GM19372 (cell line): ENCODE measurements at regions not wholly inside any gene's neighbourhood (a gene's known extent, or its start where the extent isn't known, plus 50 kb on each side); places are given as distances from the start of the nearest gene placed in this dataset.
"Not testable (repeated sequence)": the region's sequence is repeated elsewhere in the genome, so short reads cannot be mapped to it uniquely, and the experiment has no call there.

Experiments
- ATAC-seq: cut with Tn5 transposase; IDR thresholded peaks from one replicate; pipeline ENCODE4 v1.9.1; 2021; ENCODE audit warnings: mild to moderate bottlenecking, low read depth, moderate library complexity; ENCODE audit not compliant: unreplicated experiment

DNA sequence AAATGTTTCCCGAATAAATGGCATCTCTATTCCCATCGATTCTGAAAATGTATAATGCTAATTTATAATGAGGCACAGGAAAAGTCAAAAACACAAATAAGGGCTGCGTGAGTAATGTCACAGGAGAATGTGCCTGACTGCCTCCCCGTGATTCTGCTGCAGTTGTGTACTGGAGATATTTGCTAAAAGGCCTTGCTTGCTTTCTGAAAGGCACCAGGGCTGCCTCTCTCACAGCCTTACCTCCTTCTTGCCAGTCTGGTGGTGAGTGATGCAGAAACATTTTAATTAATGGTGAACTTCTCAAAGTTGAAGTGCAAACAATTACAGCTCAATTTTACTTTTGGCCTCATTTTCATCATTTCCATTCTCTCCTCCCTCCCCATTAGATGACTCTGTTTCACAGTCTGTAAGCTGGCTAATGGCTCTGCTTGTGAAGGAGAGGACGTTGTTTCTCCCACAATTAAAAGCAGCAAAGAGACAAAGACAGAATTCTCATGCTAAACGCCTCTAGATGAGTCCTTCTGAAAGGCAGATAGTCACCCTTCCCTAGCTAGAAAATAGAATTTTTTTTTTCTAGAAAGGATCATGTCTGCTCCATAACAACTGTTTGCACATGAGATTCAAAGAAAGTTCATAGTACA, 377.6 kb downstream of the MDFIC start:
- no peak for ATAC-seq

DNA sequence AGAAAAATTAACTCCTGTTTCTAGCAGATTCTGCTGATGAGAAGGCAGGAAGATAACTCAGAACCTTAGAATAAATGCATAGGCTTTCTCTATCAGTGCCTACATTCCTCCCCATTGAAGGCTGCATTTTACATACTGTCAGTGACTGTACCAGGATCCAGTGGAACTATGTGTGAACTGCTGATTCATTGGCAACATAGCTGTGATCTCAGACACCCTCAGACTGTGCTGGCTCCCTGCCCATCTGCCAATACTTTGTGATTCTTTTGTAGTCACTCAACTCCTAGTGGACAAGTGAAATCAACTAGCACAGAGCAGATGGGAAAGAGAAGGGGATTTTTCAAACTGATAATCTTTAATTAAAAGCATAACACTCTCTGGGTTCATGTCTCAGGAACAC, 375.8 kb downstream of the MDFIC start:
- ATAC-seq: no peak

DNA sequence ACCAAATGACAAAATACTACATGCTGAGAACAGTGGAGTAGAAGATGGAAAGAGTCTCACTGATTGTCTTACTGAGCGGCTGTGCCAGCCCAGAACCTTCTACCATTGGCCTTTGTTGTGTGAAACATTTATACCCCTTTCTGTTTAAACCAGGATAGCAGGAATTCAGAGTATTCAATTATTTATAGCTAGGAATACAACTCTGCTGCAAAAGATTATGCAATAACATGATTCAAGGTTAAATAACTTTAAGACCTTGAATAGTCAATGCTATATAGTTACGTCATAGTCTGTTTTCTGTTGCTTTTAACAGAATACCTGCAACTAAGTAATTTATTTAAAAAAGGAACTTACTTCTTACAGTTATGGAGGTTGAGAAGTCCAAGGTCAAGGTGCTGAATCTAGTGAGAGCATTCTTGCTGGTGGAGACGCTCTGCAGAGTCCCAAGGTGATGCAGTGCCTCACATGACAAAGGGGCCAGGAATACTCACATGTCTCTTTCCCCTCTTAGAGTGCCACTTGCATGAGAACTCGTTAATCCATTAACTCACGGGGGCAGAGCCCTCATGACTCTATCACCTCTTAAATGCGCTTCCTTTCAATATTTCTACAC, 371.8 kb downstream of the MDFIC start:
- ATAC-seq: no peak

DNA sequence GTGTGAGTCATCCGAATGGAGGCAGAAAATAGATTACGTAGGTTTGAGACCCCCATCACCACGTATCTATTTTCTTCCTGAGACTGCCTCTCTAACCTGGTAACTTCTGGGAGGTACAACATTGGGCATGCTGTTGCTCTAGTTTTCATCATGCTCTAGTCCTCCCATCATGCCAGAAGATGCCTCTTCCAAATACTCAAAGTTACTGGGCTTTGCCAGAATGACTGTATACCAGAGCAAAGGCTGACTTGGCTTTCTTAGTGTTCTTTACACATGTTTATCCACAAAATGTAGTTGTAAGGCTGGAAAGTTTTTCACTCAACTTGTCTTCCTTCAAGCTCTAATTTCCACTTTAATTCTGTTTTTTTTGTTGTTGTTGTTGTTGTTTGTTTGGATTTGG, 370.5 kb downstream of the MDFIC start:
- ATAC-seq: no peak

DNA sequence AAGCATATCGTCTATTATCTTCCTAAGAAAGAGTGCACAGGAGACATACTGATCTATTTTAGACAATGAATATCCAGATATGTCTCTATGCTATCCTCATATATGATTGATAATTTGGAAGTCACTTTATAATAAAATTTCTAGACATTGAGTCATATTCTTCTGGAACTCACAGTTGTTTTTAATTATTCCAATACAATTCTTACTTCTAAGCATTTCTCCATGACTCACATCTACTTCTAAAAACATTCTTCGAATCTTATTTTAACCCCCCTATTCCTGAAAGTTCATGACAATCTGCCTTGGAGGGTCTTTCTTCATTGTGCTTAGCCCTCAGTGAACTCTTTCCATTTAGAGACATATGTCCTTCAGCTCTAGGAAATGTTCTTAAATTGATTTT, 368.1 kb downstream of the MDFIC start:
- ATAC-seq: no peak

DNA sequence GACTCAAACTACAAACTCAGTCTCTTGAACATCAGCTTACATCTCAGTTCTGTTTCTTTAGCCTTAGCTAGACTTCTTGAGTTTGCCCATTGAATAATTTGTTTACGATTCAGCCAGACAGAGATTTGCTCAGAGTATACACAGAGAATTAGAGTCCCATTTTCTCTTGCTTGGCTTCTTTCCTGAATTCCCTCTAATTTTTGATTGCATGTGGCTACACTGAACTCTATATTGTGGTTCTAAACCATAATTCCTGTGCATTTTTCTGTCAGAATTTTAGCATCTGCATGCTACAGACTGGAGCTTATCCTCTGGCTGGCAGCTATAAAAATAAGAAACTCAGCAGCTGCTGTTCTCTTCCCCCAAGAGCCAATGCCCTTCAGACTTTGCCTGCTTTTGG, 354.9 kb downstream of the MDFIC start:
- ATAC-seq: no peak

DNA sequence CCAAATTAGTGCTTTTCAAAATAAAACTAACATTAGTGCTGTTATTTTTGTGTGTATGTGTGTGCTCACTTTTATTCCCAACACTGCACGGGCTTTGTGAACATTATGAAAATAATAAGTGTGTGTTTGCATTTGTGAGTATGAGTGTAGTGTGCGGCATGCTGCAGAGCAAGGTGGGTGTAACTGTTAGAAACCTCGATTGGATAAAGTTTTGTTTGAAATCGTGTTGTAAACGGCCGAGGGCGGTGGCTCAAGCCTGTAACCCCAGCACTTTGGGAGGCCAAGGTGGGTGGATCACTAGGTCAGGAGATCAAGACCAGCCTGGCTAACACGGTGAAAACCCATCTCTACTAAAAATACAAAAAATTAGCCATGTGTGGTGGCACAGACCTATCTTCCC, 352.0 kb downstream of the MDFIC start:
- not testable (repeated sequence) for ATAC-seq

DNA sequence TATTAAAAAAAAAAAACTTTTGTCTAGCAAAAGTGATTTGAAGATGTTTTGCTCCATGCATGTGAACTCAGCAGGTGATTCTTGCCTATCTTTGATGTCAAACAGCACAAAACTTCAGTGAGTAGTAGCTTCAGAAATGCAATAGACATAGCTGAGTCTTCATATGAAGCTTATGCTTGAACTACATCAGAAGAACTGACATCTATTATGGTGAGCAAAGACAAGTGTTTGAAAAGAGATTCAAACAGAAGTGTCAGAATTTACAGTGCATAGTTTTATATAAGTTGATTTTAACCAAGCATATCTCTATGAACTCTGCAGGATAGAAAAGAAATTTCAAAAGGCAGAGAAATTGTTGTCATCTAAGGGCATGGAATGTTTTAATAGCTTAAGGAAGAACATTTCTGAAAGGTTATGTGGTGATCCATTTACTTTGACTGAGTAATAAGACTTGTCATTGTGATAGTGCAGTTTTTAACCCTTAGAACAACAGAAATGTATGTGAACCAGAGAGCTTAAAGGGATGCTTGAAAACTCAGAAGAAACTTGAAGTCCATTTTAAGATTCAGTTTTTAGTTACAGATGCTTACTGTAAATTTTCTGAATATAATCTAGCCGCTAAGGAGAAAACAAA, 351.4 kb downstream of the MDFIC start:
- no peak for ATAC-seq

DNA sequence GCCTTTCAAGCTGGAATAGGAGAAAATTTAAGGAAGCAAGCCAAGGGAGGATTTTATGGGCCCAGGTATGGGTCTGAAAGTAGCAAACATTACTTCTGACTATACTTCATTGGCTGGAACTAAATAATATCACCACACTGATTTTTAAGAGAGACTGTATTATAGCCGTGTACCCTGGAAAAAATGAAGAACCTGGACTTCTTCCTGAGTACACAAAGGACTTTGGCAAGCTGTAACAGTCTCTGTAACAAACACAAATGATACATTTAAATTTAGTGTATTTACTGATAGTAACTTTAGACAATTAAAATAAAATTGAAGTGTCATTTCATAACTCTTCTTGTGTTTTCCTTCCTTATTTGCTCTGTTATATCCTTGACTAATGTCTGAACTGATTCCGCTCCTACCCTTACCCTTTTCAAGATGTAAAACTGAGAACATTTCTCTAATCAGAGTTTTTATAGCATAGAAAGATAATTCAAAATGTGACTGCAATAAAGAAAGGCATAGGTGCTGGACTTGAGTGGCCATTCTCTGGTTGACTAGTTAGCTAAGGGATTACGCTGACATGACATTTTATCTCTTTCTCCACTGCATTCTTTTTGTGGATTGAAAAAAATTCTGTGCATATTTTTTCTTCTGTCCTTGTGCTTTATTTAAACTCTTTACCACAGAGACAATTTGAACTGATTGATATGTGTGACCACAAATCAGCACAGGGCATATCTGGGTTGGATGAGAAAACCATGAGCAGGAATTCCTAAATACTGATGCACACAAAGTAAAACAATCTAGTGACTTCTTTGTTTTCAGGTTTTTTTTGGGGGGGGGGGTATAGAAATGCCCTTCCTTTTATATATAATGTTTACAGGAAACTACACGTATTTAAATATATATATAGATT, 349.7 kb downstream of the MDFIC start:
- no peak for ATAC-seq

DNA sequence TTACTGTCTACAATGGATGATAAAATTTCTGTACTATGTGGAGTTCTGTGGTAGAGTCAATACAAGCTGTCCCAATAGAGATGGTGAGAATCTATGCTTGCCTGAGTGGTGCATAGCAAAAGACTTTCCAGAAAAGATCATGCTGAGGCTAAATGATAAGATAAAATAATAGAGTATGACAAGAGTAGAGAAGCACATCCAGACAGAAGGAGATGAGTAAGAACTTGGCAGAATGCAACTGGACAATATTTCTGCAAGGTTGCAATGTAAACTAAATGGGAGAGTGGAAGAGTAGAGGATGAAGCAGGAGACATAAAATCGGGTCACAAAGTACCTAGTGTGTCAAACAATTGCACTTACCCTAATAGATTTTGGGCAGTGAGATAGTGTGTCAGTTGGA, 347.6 kb downstream of the MDFIC start:
- ATAC-seq: no peak

DNA sequence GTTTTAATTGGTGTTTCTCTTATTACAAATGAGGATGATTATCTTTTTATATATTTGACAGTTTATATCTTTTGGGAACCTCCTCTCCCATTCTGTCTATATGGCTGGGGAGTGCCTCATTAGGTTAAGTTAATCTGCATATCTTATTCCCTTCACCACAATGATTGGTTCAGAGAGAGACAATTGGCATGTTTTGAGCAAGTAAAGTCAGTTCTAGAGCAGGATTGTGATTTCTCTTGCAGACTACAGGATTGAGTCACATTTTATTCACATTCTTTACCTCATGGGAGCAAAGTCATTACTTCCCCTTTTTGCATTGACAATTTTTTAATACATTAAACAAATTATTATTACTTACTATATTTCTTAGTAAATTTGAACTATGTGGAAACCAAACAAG, 345.6 kb downstream of the MDFIC start:
- ATAC-seq: no peak

DNA sequence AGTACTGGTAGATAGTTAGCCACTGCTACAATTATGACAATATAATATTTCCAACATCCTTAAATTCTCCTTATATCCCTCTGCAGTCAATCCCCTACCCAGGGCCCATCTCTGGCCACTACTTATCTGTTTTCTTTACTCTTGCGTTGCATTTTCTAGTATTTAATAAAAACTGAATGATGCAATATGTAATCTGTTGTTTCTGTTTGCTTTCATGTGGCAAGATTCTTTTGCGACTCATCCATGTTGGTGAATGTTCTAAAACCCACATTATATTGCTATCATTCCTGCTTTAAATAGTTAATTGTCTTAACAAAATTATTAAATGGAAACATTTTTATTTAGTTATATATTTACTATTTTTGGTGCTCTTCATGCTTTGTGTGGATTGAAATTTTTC, 338.5 kb downstream of the MDFIC start:
- ATAC-seq: no peak

DNA sequence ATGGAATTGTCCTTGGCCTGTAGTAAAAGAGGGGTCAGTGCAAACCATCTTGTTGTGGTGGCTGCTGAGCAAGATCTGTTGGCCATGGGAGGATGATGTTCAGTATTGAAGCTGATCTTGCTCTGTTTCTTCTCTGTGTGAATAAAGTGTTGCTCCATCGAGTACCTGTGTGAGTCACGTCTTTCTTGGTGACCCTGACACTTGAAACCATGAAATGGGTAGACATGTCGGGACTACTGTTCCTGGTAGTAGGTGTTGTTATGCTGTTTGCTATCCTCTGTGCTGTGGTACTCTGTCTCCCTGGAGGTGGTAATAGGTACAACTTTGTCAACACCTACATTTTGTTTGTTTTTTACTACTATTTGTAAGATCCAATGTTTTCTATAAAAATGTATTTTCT, 330.6 kb downstream of the MDFIC start:
- ATAC-seq: no peak

DNA sequence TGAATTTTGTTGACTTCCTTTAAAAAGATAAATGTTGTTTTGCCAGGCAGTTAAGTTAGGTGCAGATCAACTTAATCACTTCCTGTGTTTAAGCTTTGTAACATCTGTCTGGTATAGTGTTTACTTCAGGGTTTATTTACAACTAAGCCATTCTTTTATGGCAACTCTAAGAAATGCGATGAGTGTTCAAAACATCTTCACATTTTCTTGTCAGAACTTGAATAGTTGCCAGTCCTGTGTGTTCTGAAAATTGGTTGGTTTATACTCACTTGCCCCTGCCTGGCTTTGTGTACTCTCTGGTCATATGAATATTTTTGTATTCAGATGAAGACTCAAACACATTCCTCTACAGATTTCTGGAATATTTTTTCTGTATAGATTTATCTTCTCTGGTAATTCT, 327.2 kb downstream of the MDFIC start:
- ATAC-seq: no peak

DNA sequence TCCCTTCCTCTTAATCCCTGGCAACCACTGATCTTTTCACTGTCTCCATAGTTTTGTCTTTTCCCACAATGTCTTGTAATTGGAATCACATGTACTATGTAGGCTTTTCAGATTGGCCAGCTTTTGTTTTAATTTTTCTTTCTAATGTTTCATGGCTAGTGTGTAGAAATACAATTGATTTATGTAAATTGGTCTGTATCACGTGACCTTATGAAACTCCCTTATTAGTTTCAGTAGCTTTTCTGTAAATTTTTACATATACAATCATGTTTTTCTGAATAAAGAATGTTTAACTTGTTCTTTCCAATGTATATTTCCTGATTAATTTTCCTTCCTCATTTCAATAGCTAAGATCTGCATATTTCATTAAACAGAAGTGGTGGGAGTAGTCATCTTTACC, 319.3 kb downstream of the MDFIC start:
- ATAC-seq: no peak

DNA sequence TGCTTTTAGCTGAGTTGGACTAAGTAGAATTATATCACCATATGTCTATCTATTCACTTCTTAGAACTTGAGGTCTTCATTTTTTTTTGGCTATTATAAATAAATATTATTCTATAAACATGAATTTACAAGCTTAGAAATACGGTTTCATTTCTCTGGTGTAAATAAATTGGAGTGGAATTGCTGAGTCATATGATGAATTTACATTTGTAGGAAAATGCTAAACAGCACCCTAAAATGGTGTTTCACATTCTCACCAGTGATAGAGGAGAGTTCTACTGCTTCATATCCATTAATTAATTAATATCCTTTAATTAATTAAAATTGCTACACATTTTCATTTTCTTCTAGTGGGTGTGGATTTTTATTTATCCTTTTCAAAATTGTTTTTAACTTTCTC, 318.3 kb downstream of the MDFIC start:
- ATAC-seq: no peak

DNA sequence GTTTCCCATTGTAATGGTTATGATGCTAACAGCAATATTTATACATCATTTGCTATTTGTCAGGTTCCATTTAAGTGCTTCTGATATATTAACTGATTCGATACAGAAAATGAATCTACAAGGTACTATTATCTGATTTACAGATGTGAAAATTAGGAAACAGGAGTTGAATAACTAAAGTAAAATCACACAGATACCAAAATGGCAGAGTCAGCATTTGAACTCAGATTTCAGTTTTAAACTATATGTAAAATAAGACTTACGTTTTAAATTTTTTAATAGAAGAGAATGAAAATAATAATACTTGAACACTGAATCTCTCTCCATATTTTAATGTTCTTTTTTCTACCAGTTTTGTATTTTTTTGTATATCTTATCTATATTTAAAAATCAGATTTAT, 313.2 kb downstream of the MDFIC start:
- ATAC-seq: no peak

DNA sequence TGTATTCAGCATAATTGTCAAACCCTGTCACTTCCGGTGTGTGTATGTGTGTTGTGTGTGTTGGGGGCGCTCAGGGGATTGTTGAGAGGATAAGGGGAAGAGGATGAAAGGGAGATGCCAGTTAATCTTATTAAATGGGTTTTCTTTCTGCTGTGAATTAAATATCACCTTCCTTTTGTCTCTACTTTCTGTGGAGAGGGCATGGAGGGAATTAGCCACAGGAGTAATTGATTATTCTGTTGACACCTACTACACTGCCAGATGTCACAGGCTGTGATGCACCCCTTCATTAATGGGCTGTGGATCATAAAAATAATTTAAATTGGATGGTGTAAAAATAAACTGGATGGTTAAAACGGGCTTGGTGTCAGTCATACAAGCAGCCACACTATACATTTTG, 311.9 kb downstream of the MDFIC start:
- ATAC-seq: no peak

DNA sequence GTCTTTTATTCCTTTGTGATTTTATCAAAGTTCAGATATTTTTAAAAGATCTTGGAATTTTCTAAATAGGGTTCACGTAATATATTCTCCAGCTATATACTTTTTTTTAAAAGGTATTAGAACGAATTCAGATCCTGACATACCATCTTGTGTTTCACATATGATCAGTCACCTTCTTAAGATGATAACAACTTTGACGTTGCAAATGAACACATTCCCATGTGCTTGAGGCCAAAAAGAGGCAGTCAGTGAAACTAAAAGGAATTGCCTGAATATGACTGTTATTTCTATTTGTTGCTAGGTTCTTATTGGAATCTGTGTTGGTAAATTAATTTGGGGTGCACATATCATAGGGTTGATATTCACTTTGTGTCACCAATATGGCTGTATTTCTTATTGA, 310.1 kb downstream of the MDFIC start:
- no peak for ATAC-seq

DNA sequence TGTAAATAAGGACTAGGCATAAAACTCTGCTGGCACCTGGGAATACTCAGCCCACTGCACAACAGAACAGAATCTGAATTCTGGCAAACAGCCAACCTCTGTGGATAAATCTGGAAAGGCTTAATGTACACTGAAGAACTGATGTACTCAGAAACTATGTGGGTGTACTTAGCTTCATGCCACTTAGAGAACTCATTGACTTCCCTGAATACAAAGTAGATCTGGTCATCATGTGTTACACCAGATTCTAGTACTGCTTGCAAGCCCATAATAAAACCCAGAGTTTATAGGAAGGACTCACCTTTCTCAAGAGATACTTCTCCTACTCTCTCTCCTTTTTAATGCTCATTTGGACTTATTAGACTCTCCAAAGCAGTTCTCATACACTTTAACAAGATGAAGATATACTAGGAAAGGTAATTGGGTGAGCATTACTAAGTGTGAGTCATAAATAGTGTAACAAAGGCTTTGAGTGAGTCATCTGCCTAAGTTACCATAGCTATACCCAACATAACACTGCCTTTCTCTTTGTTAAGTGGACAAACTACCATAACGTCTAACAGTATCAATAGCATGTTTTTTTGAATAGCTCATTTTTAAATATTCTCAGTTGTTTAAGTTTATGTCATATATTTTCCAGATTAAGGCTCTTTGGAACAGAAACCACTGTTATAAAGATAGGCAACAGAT, 309.1 kb downstream of the MDFIC start:
- no peak for ATAC-seq
